Activated CD8-positive, alpha-beta memory T cell treated with anti-CD3 and anti-CD28 coated beads for 48 hours (primary cell): ENCODE measurements at regions not wholly inside any gene's neighbourhood (a gene's known extent, or its start where the extent isn't known, plus 50 kb on each side); places are given as distances from the start of the nearest gene placed in this dataset.

Experiments used
- DNase-seq, 3 experiments: peaks; one replicate each; pipeline ENCODE4 v3.0.0-alpha.2; 2020; ENCODE audit warnings: low read depth in 2 of 3, low spot score in 2 of 3

DNA sequence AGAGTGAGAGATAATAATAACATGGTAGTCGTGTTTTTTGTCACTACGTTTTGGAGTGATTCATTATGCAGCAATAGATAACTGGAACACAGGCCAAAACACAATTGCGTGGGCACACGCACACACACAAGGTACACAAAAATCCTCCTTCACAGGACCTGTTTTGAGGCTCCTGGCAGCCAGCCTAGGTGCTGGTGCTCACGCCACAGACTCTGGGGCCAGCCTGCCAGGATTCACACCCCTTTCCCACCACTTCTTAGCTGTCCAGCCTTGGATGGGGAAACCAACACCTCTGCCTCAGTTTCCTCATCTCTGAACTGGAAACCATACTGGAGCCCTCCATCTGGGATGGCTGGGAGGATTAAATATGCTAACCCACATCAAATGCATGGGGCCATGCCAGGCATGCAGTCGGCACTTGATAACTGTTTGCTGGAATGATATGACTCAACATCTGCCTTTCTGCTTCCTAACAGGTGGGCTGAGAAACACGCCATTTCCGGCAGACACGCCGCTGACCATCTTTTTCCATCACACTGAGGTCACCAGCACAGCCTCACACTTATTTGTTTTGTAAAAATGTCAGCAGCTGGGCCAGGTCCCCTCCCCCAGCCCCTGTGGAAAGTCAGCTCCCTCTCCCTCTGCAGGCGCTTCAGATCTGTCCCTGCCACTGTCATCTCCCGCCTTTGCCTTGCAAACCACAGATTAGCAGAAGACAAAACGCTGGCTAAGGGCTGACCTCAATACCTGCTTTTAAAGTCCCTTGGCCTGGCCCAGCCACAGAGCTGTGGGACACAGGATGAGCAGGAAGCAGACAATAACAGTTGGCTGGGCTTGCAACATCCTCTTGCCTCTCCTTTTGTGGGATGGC lies 237.5 kb downstream of the BCOR start:
- peak; percentile 17 to 71 (median 55) for DNase-seq

DNA sequence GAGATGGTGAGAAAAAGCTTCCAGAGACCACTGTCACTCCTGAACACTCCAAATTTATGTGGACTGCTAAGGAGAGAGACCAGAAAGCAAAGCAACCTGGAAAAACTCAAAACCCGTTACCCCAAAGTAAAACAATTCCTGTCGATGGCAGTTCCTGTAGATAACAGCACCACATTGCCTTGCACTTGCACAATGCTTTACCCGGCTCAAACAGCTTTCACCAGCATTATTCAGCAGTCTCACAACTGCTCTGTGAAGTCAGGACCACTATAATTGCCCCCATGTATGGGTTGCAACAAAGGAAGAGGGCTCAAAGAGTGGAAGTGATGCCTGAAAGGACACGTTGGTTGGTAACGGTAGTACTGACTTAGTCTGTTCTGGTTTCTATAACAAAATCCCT lies 234.8 kb downstream of the BCOR start:
- no peak for DNase-seq

DNA sequence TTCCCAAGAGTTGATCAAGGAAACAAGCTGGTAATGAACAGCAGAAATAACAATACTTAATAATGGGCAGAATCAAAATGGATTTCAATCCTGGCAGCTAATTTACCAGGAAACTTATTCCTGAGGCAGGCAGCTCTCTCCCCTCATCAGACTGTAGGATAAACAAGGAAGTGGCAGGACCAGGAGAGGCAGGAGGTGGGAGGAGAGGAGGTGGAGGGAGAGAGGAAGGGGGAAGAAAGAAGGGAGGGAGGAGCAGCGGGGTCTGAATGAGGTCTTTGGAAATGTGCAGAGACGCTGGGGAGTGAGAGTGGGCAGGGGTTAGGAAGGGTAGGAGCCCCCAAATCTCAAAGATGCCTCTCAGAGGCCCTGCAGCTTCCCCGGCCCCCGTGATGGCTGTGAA lies 231.5 kb downstream of the BCOR start:
- DNase-seq, result no peak

DNA sequence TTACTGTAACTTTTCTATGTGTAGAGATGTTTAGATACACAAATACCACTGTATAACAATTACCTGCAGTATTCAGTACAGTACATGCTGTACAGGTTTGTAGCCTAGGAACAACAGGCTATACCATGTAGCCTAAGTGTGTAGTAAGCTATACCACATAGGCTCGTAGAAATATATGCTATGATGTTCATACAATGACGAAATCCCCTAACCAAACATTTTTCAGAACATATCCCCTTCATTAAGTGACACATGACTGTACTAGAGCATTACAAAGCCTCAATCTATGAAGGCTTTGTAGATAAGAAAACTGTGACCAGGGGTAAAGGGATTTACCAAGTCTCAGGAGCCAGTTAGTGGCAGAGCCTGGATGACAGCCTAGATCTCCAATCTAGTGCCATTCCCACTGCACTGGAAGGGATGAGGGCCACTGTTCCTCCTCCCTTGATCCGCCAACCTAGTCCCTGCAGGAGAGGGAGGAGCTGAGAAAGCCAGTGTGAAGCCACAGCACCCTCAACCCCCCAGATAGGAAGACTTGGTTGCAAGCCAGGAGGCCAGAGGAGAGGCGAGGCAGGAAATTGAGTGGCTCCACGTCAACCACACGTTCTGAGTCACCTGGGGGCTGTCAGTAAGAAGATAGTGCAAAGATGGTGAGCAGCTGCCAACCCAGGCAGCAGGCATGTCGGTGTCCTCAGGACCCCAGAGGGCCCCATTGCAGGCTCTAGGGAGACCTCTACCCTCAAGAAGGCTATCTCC lies 227.7 kb downstream of the BCOR start:
- peak; percentile 32 to 59 (median 36) for DNase-seq

DNA sequence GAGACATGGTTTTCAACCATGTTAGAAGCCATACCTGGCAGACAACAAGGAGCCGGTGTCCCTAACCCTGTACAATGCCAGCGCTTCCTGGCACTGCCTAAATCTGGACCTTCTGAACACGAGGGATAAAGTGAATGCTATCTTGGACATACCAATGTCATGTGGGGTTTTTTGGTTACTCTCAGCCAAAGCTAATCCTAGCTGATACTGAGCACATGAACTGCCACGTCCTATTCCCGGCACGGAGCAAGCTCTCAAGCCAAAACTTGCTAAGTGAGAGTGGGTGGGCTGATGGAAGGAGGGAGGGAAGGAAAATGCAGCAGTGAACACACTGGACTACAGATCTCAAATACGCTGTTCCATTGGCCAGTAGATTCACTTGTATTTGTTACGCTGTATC lies 226.1 kb downstream of the BCOR start:
- DNase-seq, result no peak

DNA sequence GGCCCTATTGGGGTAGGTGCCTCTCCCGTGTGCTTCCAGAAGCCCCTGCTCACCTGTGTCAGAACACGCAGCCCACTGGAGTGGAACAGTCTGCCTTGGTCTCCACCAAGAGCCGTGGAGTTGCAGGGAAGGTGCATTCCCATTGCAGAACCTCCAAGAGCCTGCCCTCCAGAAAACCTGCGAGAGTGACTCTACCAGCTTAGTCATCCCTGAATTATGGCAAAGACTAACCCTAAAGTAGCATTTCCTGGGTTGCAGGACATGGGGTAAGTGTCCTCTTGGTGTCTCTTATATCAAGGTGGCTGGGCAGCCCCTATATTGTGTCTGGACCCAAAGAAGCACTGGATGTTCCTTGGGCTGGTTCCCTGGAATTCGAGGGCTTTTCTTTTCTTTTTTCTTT lies 224.6 kb downstream of the BCOR start:
- no peak for DNase-seq

DNA sequence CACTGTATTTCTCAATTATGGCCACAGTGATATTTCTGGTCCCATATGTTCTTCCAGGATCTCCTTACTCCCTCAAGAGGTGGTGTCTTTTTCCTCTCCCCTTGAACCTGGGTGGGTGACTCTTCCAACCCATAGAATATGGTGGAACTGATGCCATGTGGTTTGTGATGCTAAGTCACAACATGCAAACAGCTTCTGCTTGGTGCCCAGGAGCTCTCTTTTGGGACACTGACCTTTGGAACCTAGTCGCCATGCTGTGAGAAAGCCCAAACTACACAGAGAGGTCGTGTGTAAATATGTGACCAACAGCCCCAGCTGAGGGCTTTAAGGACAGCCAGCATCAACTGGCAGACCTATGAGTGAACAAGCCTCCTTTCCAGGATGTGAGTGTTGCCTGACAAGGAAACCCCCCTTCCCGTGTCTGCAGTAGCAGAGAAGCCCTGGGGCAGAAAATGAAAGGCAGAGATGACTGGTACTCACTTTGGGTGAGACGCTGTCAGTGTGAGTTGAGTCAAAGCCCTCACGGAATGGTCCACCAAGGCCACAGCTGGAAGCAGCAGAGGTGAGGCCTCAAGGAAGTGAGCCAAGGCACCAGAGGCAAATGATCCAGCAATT lies 223.4 kb downstream of the BCOR start:
- peak in 2 of 3 experiments; percentile 41 to 49 for DNase-seq

DNA sequence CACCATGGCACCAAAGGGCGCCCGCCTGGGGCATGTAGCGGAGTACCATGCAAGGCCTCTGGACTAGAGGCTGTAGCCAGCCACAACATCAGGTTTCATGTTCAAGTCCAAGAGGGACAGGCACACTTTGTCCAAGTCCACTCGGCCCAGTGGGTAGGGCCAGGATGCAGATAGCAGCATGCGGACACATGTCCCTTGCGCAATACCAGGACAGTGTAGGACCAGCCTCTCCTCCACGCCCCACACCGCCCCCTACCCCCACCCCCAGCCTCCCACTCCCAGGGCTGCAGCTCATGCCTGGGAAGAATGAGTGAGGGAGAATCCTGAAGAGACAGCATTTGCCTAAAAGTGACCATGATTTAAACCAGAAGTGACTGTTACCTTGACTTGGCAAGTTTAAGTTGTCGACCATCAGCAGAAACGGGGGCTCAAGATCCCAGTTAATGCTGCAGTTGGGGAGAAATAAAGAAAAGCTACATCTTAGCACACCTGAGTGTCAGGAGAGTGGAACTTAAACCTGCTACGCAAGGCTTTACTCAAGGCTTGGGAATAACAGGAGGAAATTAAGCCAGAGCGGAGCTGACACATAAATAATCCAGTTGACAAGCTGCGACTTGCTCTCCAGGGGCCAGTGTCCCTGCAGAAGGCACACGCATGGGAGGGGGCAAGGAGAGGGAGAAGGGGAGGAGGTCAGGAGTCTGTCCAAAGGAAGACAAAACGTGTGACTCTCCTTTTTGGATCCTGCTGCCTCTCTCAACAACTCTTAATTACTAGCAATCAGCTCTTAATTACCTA lies 221.7 kb downstream of the BCOR start:
- no peak for DNase-seq

DNA sequence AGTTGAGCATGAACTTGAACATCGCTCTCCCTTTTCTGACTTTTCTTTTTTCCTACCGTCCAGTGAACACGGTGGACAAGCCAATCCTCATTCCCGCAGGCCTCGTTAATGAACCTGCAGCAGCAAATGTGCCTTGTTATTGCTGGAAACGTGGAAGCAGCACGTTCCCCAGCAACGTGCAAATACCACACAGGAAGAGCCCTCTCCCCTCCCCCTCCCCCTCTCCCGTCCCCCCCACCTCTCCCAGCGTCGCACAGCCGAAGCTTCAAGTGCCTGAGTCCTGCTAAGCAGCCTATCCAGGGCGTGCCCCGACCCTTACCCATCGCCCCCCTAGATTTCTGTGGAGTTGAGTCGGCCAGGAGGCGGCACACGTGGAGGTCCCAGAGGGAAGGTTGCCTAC lies 219.9 kb downstream of the BCOR start:
- no peak for DNase-seq

DNA sequence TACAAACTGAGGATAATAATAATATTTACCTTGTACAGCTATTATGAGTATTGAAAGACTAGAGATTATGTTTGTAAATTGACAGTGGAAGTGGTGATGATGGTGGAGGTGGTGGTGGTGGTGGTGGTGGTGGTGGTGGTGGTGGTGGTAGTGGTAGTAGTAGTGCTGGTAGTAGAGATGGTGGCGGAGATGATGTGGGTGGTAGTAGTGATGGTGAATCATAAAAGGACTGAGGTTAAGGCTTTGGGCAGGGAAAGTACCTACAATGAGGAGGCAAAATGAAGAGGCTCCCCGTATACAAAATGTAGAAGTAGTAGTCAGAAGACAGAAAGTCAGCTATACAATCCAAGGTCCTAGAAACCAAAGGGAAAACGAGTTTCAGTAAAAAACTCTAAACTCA lies 214.1 kb downstream of the BCOR start:
- no peak for DNase-seq

DNA sequence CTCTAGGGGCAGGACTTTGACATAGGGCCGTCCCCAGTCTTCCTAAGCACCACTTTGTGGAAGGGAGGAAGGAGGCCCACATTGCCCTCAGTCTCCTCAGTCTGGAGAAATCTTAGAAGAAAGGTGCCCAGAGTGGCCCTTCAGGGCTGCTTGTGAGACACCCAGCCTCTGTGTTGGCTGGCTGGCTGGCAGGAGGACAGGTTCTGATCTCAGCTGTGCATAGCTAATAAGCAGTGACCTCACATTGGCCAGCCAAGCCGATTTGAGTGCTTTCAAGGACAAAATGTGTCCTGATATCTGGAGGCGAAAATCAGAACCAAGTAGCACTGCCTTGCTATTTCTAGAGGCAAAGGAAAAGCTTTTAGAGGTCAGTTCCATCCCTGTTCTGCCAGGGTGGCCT lies 211.5 kb downstream of the BCOR start:
- no peak for DNase-seq

DNA sequence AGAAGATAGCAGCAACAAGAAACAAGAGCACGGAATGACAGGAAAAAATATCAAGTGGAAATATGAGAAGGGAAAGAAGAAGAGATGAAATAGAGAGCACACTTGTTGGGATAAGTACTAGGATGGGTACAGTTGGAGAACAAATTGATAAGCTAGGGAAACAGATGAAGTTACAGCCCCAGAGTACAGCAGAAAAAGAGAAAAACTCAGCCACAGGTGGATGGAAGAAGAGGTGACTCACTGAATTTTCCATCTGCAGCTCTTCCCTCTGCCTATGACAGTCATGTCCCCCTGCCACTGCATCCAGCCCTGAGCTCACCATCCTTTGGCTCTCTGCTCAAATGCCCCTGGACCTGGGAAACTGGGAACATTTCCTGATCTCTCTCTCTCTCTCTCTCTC lies 209.0 kb downstream of the BCOR start:
- DNase-seq, result no peak

DNA sequence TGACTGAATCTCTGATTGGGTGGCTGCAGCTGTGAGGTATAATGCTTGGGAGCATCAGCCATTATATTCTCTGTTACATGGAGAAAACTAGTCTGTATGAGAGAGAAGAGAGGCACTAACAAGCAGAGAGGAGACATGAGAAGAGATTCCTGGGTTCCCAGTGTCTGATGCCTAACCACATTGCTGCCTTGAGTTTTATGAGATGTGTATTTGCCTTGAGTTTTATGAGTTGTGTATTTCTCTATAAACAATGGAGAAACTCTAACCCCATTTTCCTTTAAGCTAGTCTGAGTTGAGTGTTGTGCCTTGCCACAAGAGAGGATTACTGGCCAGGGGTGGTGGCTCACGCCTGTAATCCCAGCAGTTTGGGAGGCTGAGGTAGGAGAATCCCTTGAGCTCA lies 208.1 kb downstream of the BCOR start:
- no peak for DNase-seq

DNA sequence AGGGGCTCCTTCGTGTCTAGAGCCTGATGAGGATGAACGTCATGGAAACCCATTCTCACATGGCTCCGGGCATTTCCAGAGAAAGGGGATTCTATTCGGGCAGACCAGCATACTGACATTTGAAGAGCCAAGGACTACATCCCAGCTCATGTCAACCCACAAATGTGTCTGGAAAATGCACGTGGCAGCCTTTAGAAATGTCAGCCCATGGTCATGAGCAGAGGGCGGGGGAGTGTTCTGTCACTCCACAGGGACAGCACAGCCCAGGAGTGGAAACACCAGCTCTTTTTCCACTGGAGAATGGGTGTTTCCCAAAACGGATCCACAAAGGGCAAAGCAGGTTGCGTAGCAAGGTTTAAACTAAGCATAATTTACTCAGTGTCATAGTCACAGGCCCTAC lies 207.0 kb downstream of the BCOR start:
- DNase-seq, result no peak

DNA sequence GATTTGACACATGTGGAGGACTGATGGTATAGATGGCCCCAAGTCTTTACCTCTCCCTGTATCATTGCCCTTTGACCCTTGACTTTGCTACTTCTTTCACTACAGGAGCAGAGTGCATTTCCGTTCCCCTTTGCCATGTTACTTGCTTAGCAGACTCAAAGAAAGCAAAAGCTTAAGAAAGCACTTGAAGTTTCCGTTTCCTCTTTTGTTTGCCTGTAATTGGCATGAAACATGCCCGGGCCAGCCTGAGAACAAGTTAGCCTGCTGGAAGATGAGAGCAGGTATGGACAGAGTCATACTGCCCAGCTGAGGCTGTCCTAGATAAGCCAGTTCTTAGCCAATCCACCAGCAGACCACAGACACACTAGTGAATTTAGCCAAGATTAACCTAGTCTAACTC lies 206.0 kb downstream of the BCOR start:
- DNase-seq, result no peak

DNA sequence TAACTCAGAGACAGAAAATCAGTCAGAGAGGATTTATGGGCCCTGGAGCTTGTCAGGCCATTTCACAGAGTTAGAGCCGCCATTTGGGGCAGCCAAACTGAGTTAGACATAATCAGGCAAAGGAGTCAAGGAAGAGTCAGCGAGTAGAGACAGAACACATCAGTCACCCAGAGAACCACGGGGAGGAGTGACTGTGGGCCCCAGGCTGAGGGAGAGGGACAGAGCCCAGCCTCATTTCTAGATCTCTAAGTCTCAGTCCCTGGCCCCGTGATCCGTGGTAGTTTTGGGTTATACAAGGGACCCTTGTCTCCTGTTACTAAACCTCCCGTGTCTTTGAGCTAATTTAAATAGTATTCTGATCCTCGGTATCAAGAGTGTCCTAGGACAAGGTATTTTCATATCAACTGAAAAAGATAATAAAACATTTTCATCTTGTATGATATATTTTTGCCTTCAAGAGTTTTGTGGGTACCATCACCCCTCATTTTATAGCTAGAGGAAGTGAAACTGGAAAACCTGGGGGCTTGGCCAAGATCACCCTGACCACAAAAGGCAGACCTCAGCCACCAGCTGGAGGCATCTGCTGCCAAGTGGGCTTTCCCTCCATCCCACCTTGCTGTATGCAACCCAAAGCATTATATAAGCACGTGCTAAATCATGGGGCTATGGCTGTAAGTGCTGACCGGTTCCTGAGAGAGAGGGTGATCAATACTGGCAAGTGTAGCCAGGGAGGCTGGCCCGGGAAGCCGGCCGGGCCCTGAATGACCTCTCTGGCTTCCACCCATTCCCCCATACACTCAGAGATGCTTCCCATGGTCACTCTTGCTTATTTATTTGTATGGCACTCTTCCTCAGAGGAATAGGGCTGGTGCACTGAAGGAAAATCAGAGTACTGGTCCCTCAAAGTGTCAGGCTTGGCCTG lies 204.1 kb downstream of the BCOR start:
- no peak for DNase-seq

DNA sequence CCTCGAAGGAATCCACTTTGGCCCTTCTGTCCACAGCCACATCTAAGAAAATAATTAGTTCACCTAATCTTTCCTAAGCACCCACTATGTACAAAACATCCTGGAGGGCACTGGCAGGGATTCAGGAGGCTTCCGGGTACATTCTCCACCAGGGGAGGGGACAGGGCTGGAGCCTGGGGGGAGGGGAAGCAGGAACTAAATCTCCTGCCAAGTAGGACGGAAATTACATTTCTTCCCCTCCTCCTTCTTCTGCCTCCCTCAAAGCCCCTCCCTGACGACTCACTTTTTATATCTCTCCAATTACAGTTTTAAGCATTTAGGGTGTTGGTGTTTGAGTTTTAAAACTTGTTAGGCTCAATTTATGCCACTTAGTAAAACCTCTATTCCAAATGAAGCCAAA lies 203.1 kb downstream of the BCOR start:
- no peak for DNase-seq

DNA sequence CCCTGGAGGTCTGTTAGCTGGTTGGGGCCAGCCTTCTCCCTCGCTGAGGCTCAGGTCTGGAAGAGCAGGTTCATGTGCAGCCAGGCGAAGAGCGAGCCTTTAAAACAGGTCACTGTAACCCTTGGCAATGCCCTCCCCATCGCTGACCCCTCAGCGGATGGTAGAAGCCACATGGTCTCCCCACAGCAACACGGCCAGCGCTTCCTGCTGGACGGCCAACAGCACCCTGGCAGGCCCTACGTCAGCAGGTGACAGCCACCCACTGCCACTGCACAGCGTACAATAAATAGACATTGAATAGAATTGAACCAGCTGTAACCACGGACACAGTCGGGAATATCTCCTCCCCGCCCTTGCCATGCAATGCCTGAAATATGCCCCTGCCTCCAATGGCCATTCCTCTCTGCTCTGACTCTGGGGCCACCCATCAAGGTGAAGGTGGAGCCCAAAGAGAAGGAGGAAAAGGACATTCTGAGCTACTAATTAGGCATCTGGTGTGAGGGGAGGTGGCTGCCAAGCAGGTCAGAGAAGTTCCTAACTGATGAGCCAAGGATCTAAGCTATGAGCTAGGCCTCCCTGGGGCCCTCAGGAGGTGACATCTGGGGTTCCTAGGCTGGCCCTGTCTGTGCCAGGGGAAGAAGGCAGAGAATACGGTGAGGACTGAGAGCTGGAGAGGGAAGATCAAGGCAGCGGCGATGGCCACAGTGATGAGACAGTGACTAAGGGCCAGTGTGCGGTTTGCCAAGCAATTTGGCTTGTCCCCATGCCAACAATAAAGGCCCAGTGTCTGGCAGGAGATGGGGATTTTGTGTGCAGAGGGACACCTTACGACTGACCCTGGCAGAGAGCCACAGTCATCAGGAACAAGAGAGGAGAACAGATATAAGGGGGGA lies 202.3 kb downstream of the BCOR start:
- no peak for DNase-seq
